SU-DHL-6 (cell line): ENCODE measurements at regions not wholly inside any gene's neighbourhood (a gene's known extent, or its start where the extent isn't known, plus 50 kb on each side); places are given as distances from the start of the nearest gene placed in this dataset.

Experiments
- H2AFZ ChIP-seq: fragments of 200-600 bp; sonication (generic); 2 replicates; pipeline ENCODE4 v1.6.1; 2014; ENCODE audit warnings: low read depth, mild to moderate bottlenecking, moderate library complexity, mixed read lengths, antibody characterized with exemption, low read length; ENCODE audit not compliant: severe bottlenecking
- H3F3A ChIP-seq: fragments of 200-600 bp; shearing (Covaris generic); 2 replicates; pipeline ENCODE4 v1.6.0; 2016; ENCODE audit warnings: antibody characterized with exemption, mild to moderate bottlenecking; ENCODE audit not compliant: insufficient read depth
- H3K27ac ChIP-seq: fragments of 200-600 bp; sonication (generic); 2 replicates; pipeline ENCODE4 v1.5.1; 2016; ENCODE audit warnings: low read depth, mild to moderate bottlenecking, low read length, moderate library complexity, mixed read lengths
- H3K27me3 ChIP-seq: fragments of 200-600 bp; sonication (generic), shearing (Covaris generic); 2 replicates; pipeline ENCODE4 v1.6.0; 2014; ENCODE audit warnings: mild to moderate bottlenecking, low read length
- H3K36me3 ChIP-seq: fragments of 200-600 bp; sonication (generic); 2 replicates; pipeline ENCODE4 v1.6.1; 2014; ENCODE audit warnings: mild to moderate bottlenecking, low read length, mixed read lengths
- H3K4me2 ChIP-seq: fragments of 300-600, 200-600 bp; shearing (Covaris generic), sonication (generic); 2 replicates; pipeline ENCODE4 v1.6.0; 2014; ENCODE audit warnings: low read length, low read depth, mild to moderate bottlenecking; ENCODE audit not compliant: poor library complexity, severe bottlenecking
- H3K4me3 ChIP-seq: fragments of 200-600 bp; sonication (generic); 2 replicates; pipeline ENCODE4 v1.5.1; 2014; ENCODE audit warnings: antibody characterized with exemption, low read length, mild to moderate bottlenecking, mixed read lengths; ENCODE audit not compliant: insufficient read depth, poor library complexity, severe bottlenecking
- H3K79me2 ChIP-seq: fragments of 200-600 bp; sonication (generic); 2 replicates; pipeline ENCODE4 v1.6.1; 2014; ENCODE audit warnings: mild to moderate bottlenecking, low read length, moderate library complexity; ENCODE audit not compliant: insufficient read depth
- H3K9ac ChIP-seq: fragments of 200-600 bp; sonication (generic); 2 replicates; pipeline ENCODE4 v1.7.0; 2014; ENCODE audit warnings: mild to moderate bottlenecking, low read length
- H3K9me2 ChIP-seq: fragments of 200-600 bp; sonication (generic); replicated peaks from 2 replicates; pipeline ENCODE4 v1.6.1; 2014; ENCODE audit warnings: low read length; ENCODE audit not compliant: insufficient read depth
- H3K9me3 ChIP-seq: fragments of 200-600 bp; sonication (generic); 2 replicates; pipeline ENCODE4 v1.6.1; 2014; ENCODE audit warnings: low read length, mixed read lengths; ENCODE audit not compliant: insufficient read depth
- H4K20me1 ChIP-seq: fragments of 200-600 bp; sonication (generic); 2 replicates; pipeline ENCODE4 v1.6.1; 2014; ENCODE audit warnings: low read depth, mild to moderate bottlenecking, antibody characterized with exemption, low read length, moderate library complexity, mixed read lengths
- EZH2phosphoT487 ChIP-seq: fragments of 200-600 bp; sonication (generic), shearing (Covaris generic); conservative IDR thresholded peaks from 2 replicates; pipeline ENCODE4 v1.6.1; 2018; ENCODE audit warnings: mild to moderate bottlenecking, antibody characterized with exemption, low read length, moderate library complexity, mixed read lengths
- TF ChIP-seq, protein P1 (sequence below): fragments of 200-600 bp; sonication (generic); IDR thresholded peaks from one replicate; pipeline ENCODE4 v1.5.1; 2017; ENCODE audit warnings: antibody characterized with exemption, mild to moderate bottlenecking, low read length, moderate library complexity; ENCODE audit not compliant: insufficient read depth, poor library complexity, severe bottlenecking

DNA sequence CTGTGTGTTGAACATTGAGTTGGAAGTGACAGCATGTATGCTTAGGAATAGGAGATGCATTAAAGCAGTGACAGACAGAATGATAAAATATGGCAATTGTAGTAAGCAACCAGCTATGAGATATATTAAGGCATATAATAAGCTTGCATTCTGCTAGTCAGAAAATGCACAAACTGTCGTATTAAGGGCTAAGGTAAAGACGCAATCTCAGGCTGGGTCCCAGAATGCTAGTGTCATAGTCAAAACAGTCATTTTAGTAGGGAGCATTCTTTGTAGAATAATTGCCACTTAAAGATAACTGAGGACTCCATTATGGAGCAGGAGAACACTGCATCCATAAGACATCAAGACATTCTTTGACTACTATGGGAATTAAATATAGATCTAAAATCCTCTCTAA lies 1369.7 kb upstream of the C9orf72 start:
- no peaks in the 10 kb centered on the region; the same call in 1 of the 2 replicates for H3K9me2 ChIP-seq
- no peaks in the 10 kb centered on the region for H3K36me3 ChIP-seq
- no peaks in the 10 kb centered on the region for H3F3A ChIP-seq
- no peak overlapping the region for H3K9ac ChIP-seq
- no peak overlapping the region for H2AFZ ChIP-seq
- H3K4me2 ChIP-seq: no peak overlapping the region
- H3K9me3 ChIP-seq: no peaks in the 10 kb centered on the region; the same call in 1 of the 2 replicates
- H3K4me3 ChIP-seq: no peak overlapping the region
- no peak for TF ChIP-seq EZH2phosphoT487
- TF ChIP-seq, protein P1, sequence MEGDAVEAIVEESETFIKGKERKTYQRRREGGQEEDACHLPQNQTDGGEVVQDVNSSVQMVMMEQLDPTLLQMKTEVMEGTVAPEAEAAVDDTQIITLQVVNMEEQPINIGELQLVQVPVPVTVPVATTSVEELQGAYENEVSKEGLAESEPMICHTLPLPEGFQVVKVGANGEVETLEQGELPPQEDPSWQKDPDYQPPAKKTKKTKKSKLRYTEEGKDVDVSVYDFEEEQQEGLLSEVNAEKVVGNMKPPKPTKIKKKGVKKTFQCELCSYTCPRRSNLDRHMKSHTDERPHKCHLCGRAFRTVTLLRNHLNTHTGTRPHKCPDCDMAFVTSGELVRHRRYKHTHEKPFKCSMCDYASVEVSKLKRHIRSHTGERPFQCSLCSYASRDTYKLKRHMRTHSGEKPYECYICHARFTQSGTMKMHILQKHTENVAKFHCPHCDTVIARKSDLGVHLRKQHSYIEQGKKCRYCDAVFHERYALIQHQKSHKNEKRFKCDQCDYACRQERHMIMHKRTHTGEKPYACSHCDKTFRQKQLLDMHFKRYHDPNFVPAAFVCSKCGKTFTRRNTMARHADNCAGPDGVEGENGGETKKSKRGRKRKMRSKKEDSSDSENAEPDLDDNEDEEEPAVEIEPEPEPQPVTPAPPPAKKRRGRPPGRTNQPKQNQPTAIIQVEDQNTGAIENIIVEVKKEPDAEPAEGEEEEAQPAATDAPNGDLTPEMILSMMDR: no peak
- no peaks in the 10 kb centered on the region for H3K27me3 ChIP-seq
- H3K27ac ChIP-seq: no peak overlapping the region
- no peaks in the 10 kb centered on the region for H4K20me1 ChIP-seq
- H3K79me2 ChIP-seq: no peaks in the 10 kb centered on the region

DNA sequence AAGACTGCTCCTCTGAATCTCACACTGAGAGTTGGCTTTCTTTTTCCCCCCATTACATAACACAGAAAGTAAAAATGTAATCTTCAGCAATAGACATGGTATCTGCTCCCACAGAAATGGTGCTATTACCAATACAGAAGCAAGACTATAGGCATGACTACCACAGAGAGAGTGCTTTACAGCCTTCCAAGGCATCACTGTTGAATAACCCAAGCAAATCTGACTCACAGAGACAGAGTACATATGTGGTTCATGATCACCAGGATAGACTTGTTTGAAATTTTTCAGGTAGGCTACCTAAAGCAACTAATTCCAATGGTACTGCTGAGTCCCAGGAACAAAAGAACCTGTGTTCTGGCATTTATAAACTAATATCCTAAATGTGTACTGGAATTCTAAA lies 1373.4 kb upstream of the C9orf72 start:
- Histone ChIP-seq H4K20me1 (no peaks in the 10 kb centered on the region), H3F3A (no peaks in the 10 kb centered on the region), H3K9me2 (no peaks in the 10 kb centered on the region), H3K27me3 (no peaks in the 10 kb centered on the region), H3K4me2 (no peak overlapping the region), H3K9ac (no peak overlapping the region), H3K27ac (no peak overlapping the region), H3K79me2 (no peaks in the 10 kb centered on the region), H3K4me3 (no peak overlapping the region), H2AFZ (no peak overlapping the region), H3K36me3 (no peaks in the 10 kb centered on the region), H3K9me3 (no peaks in the 10 kb centered on the region)
- TF ChIP-seq, protein P1: no peak
- no peak for TF ChIP-seq EZH2phosphoT487

DNA sequence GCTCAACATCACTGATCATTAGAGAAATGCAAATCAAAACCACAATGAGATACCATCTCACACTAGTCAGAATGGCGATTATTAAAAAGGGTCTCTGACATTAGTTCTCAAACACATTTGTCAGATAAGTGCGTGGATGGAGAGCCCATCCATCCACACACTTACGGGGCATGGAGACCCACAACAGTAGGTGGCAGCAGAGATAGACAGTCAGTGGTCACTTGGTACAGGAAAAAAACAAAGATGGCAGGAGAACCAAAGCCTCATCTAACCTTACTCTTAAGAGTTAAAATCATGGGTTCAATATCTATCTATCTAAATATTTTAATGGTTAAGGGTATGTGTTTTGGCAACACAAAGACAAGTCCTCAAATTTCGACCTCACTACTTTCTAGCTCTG lies 1378.7 kb upstream of the C9orf72 start:
- no peaks in the 10 kb centered on the region for H3K79me2 ChIP-seq
- H3K9ac ChIP-seq: no peak overlapping the region
- H3K4me2 ChIP-seq: no peak overlapping the region
- no peaks in the 10 kb centered on the region for H3F3A ChIP-seq
- no peak overlapping the region for H3K27ac ChIP-seq
- H3K4me3 ChIP-seq: no peak overlapping the region
- no peaks in the 10 kb centered on the region for H3K36me3 ChIP-seq
- H3K27me3 ChIP-seq: no peaks in the 10 kb centered on the region
- H2AFZ ChIP-seq: no peak overlapping the region
- H3K9me2 ChIP-seq: no peaks in the 10 kb centered on the region
- TF ChIP-seq, protein P1: no peak
- no peak for TF ChIP-seq EZH2phosphoT487
- H3K9me3 ChIP-seq: no peaks in the 10 kb centered on the region
- no peaks in the 10 kb centered on the region for H4K20me1 ChIP-seq
